ENCODE measurements at regions not wholly inside any gene's neighbourhood (a gene's known extent, or its start where the extent isn't known, plus 50 kb on each side); places are given as distances from the start of the nearest gene placed in this dataset.

- no peak for DNase-seq (ENCODE audit: low read depth in 2 of 2)
Observed at GRCh38 chr15:70303981-70304380, 206.3 kb upstream of the TLE3 start.

GRCh38 chr15:70302360-70302759 lies 204.6 kb upstream of the TLE3 start:
- no peak for DNase-seq (ENCODE audit: low read depth in 2 of 2)

- DNase-seq (ENCODE audit: low read depth in 2 of 2): no peak
Observed at GRCh38 chr15:70301396-70301795, 203.7 kb upstream of the TLE3 start.

GRCh38 chr15:70299931-70300869 lies 202.5 kb upstream of the TLE3 start:
- DNase-seq (ENCODE audit: low read depth in 2 of 2): peak; percentile 66 to 70

- DNase-seq (ENCODE audit: low read depth in 2 of 2): no peak
Observed at GRCh38 chr15:70297465-70298058, 199.8 kb upstream of the TLE3 start.

- DNase-seq (ENCODE audit: low read depth in 2 of 2): no peak
Observed at GRCh38 chr15:70294731-70295305, 197.1 kb upstream of the TLE3 start.

- DNase-seq (ENCODE audit: low read depth in 2 of 2): no peak
Observed at GRCh38 chr15:70293591-70294470, 196.1 kb upstream of the TLE3 start.

- no peak for DNase-seq (ENCODE audit: low read depth in 2 of 2)
Observed at GRCh38 chr15:70293138-70293537, 195.4 kb upstream of the TLE3 start.

GRCh38 chr15:70292076-70292760 lies 194.5 kb upstream of the TLE3 start:
- no peak for DNase-seq (ENCODE audit: low read depth in 2 of 2)

GRCh38 chr15:70291305-70292075 lies 193.8 kb upstream of the TLE3 start:
- no peak for DNase-seq (ENCODE audit: low read depth in 2 of 2)

- no peak for DNase-seq (ENCODE audit: low read depth in 2 of 2)
Observed at GRCh38 chr15:70290708-70291107, 193.0 kb upstream of the TLE3 start.

- DNase-seq (ENCODE audit: low read depth in 2 of 2): no peak
Observed at GRCh38 chr15:70289191-70289955, 191.7 kb upstream of the TLE3 start.

- no peak for DNase-seq (ENCODE audit: low read depth in 2 of 2)
Observed at GRCh38 chr15:70286113-70286806, 188.5 kb upstream of the TLE3 start.

- DNase-seq (ENCODE audit: low read depth in 2 of 2): no peak
Observed at GRCh38 chr15:70284438-70285214, 186.9 kb upstream of the TLE3 start.

GRCh38 chr15:70283511-70283910 lies 185.8 kb upstream of the TLE3 start:
- no peak for DNase-seq (ENCODE audit: low read depth in 2 of 2)

GRCh38 chr15:70281811-70282307 lies 184.1 kb upstream of the TLE3 start:
- DNase-seq (ENCODE audit: low read depth in 2 of 2): no peak

- DNase-seq (ENCODE audit: low read depth in 2 of 2): no peak
Observed at GRCh38 chr15:70281261-70281810, 183.6 kb upstream of the TLE3 start.

GRCh38 chr15:70280781-70281180 lies 183.1 kb upstream of the TLE3 start:
- DNase-seq (ENCODE audit: low read depth in 2 of 2): no peak

Measured in stimulated activated CD4-positive, alpha-beta T cell treated with anti-CD3 and anti-CD28 coated beads, Interleukin-15, amount 100 ng/mL, for 48 hours (primary cell).